ENCODE measurements at regions not wholly inside any gene's neighbourhood (a gene's known extent, or its start where the extent isn't known, plus 50 kb on each side); places are given as distances from the start of the nearest gene placed in this dataset.

DNA sequence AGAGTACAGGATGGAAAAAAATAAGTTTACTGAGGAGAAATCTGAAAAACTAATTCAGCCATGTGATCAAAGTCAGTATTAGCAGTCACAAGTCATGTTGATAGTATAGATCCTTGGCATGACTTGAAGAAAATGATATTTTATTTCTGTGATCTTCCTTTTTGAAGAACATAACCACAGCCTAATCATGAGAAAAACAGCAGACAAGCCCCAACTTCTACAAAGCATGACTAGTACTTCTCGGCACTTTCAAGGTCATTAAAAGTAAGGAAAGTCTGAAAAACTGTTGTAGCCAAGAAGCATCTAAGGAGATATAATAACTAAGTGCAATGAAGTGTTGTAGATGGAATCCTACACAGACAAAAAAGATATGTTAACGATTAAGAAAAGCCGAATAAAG, 264.1 kb upstream of the FOXG1 start:
- Mint-ChIP-seq H3K4me3 (ENCODE audit: unreplicated experiment) (no peak overlapping the region), H3K4me1 (ENCODE audit: low read depth, unreplicated experiment) (no peaks in the 10 kb centered on the region), H3K27me3 (ENCODE audit: insufficient read depth, unreplicated experiment) (no peaks in the 10 kb centered on the region), H3K27ac (ENCODE audit: unreplicated experiment) (no peak overlapping the region), H3K9me3 (ENCODE audit: unreplicated experiment) (no peaks in the 10 kb centered on the region), H3K36me3 (ENCODE audit: insufficient read depth, unreplicated experiment) (no peaks in the 10 kb centered on the region)
- ChIA-PET CTCF (no interaction called here), POLR2A (no interaction called here)
- intact Hi-C loops (cut with micrococcal nuclease; ENCODE audit: unreplicated experiment) = no loop called here
- no peaks in the 10 kb centered on the region for H3K9me3 ChIP-seq
- no peak overlapping the region for H3K4me3 ChIP-seq (ENCODE audit: low read depth, low read length)
- no peaks in the 10 kb centered on the region for H3K27me3 ChIP-seq (replicated peaks; ENCODE audit: control insufficient read depth, insufficient read depth, low read length)
- no peak for DNase-seq
- no peaks in the 10 kb centered on the region for H3K36me3 ChIP-seq (ENCODE audit: control insufficient read depth, insufficient read depth, low read length)
- H3K4me1 ChIP-seq = no peaks in the 10 kb centered on the region
- no TSS peak for BruUV-seq (replicated peaks)
- TF ChIP-seq, protein P1, sequence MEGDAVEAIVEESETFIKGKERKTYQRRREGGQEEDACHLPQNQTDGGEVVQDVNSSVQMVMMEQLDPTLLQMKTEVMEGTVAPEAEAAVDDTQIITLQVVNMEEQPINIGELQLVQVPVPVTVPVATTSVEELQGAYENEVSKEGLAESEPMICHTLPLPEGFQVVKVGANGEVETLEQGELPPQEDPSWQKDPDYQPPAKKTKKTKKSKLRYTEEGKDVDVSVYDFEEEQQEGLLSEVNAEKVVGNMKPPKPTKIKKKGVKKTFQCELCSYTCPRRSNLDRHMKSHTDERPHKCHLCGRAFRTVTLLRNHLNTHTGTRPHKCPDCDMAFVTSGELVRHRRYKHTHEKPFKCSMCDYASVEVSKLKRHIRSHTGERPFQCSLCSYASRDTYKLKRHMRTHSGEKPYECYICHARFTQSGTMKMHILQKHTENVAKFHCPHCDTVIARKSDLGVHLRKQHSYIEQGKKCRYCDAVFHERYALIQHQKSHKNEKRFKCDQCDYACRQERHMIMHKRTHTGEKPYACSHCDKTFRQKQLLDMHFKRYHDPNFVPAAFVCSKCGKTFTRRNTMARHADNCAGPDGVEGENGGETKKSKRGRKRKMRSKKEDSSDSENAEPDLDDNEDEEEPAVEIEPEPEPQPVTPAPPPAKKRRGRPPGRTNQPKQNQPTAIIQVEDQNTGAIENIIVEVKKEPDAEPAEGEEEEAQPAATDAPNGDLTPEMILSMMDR (IDR thresholded peaks at IDR 0.05; ENCODE audit: insufficient read depth in 1 of 2, low read depth in 1 of 2, low read length in 1 of 2, severe bottlenecking in 1 of 2, unreplicated experiment in 1 of 2) = no peak

DNA sequence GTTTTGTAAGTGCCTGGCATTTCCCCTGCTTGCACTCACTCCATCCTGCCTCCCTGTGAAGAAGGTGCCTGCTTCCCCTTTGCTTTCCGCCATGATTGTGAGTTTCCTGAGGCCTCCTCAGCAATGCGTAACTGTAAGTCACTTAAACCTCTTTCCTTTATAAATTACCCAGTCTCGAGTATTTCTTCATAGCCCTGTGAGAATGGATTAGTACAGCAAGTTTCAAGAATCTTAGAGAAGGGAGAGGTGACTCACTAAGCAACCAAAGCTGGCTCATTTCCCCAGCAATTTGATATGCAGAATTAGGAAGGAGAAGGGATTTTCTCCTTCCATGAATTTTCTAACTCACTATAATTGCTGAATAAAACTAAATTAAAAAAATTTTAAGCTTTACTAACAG, 251.0 kb upstream of the FOXG1 start:
- H3K4me1 ChIP-seq = no peaks in the 10 kb centered on the region
- no peaks in the 10 kb centered on the region for H3K27me3 ChIP-seq (replicated peaks; ENCODE audit: control insufficient read depth, insufficient read depth, low read length)
- no peak overlapping the region for H3K27ac Mint-ChIP-seq (ENCODE audit: unreplicated experiment)
- H3K4me1 Mint-ChIP-seq (ENCODE audit: low read depth, unreplicated experiment) = no peaks in the 10 kb centered on the region
- H3K9me3 Mint-ChIP-seq (ENCODE audit: unreplicated experiment) = no peaks in the 10 kb centered on the region
- H3K36me3 ChIP-seq (ENCODE audit: control insufficient read depth, insufficient read depth, low read length) = no peaks in the 10 kb centered on the region
- intact Hi-C loops (cut with micrococcal nuclease; ENCODE audit: unreplicated experiment) = no loop called here
- no TSS peak for BruUV-seq (replicated peaks)
- H3K4me3 ChIP-seq (ENCODE audit: low read depth, low read length) = no peak overlapping the region
- no peaks in the 10 kb centered on the region for H3K27me3 Mint-ChIP-seq (ENCODE audit: insufficient read depth, unreplicated experiment)
- peaks cover 3% of the 10 kb centered on the region; the same call in 1 of the 2 replicates for H3K9me3 ChIP-seq
- DNase-seq = no peak
- POLR2A ChIA-PET = no interaction called here
- TF ChIP-seq, protein P1 (IDR thresholded peaks at IDR 0.05; ENCODE audit: insufficient read depth in 1 of 2, low read depth in 1 of 2, low read length in 1 of 2, severe bottlenecking in 1 of 2, unreplicated experiment in 1 of 2) = no peak
- H3K4me3 Mint-ChIP-seq (ENCODE audit: unreplicated experiment) = no peak overlapping the region
- CTCF ChIA-PET = no interaction called here
- no peaks in the 10 kb centered on the region for H3K36me3 Mint-ChIP-seq (ENCODE audit: insufficient read depth, unreplicated experiment)

DNA sequence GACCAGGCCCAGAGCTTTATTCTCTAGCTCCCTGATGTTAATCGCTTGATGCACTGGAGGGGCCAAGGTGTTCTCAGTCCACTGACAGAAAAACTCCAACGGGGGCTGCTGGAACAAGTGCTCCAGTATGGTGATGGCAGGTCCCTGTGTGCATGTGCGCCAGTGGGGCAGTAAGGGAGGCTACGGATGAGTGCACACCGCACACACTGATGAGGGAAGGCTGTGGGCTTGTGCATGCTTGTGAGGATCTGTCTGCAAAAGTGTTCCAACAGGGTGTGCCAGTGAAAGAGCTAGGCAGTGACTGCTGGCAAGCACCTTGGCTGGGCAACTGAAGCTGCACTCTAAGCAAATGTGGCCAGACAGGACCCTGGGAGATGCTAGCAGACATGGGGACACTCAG, 229.7 kb upstream of the FOXG1 start:
- no TSS peak for BruUV-seq (replicated peaks)
- Mint-ChIP-seq H3K4me3 (ENCODE audit: unreplicated experiment) (no peak overlapping the region), H3K27ac (ENCODE audit: unreplicated experiment) (no peak overlapping the region), H3K9me3 (ENCODE audit: unreplicated experiment) (peaks cover 24% of the 10 kb centered on the region), H3K36me3 (ENCODE audit: insufficient read depth, unreplicated experiment) (no peaks in the 10 kb centered on the region), H3K27me3 (ENCODE audit: insufficient read depth, unreplicated experiment) (no peaks in the 10 kb centered on the region), H3K4me1 (ENCODE audit: low read depth, unreplicated experiment) (no peaks in the 10 kb centered on the region)
- H3K27me3 ChIP-seq (replicated peaks; ENCODE audit: control insufficient read depth, insufficient read depth, low read length) = no peaks in the 10 kb centered on the region
- H3K4me1 ChIP-seq = no peaks in the 10 kb centered on the region
- no peak for DNase-seq
- H3K9me3 ChIP-seq = no peaks in the 10 kb centered on the region
- H3K36me3 ChIP-seq (ENCODE audit: control insufficient read depth, insufficient read depth, low read length) = no peaks in the 10 kb centered on the region
- TF ChIP-seq, protein P1 (IDR thresholded peaks at IDR 0.05; ENCODE audit: insufficient read depth in 1 of 2, low read depth in 1 of 2, low read length in 1 of 2, severe bottlenecking in 1 of 2, unreplicated experiment in 1 of 2) = no peak
- ChIA-PET CTCF (no interaction called here), POLR2A (no interaction called here)
- H3K4me3 ChIP-seq (ENCODE audit: low read depth, low read length) = no peak overlapping the region
- intact Hi-C loops (cut with micrococcal nuclease; ENCODE audit: unreplicated experiment) = no loop called here

Data from Caco-2 (cell line).